Endodermal cell (in vitro differentiated cells): ENCODE measurements at regions not wholly inside any gene's neighbourhood (a gene's known extent, or its start where the extent isn't known, plus 50 kb on each side); places are given as distances from the start of the nearest gene placed in this dataset.

Experiments
- DNase-seq: peaks from one replicate; pipeline ENCODE4 v3.0.0-alpha.2; 2017
- H3K27ac ChIP-seq: 2 replicates; pipeline ENCODE4 v1.5.1; 2013; ENCODE audit warnings: mild to moderate bottlenecking, low read depth, low read length, moderate library complexity
- H3K27me3 ChIP-seq: 2 replicates; pipeline ENCODE4 v1.6.1; 2013; ENCODE audit warnings: mild to moderate bottlenecking, low read length, moderate library complexity; ENCODE audit not compliant: insufficient read depth, control insufficient read depth, poor library complexity, severe bottlenecking
- H3K36me3 ChIP-seq: 2 replicates; pipeline ENCODE4 v1.7.0; 2013; ENCODE audit warnings: mild to moderate bottlenecking, low read length, moderate library complexity; ENCODE audit not compliant: control insufficient read depth, insufficient read depth
- H3K4me1 ChIP-seq: one replicate; pipeline ENCODE4 v1.7.0; 2013; ENCODE audit warnings: low read length; ENCODE audit not compliant: control insufficient read depth, insufficient read depth
- H3K4me3 ChIP-seq: 2 replicates; pipeline ENCODE4 v1.5.1; 2013; ENCODE audit warnings: mild to moderate bottlenecking, low read length, moderate library complexity
- H3K9ac ChIP-seq: 2 replicates; pipeline ENCODE4 v1.6.1; 2013; ENCODE audit warnings: mild to moderate bottlenecking, low read length, moderate library complexity; ENCODE audit not compliant: poor library complexity, severe bottlenecking; ENCODE audit errors: extremely low read depth
- H3K9me3 ChIP-seq: 2 replicates; pipeline ENCODE4 v1.6.1; 2013; ENCODE audit warnings: mild to moderate bottlenecking, low read length, moderate library complexity; ENCODE audit not compliant: control insufficient read depth
- H3K27ac Mint-ChIP-seq: 2 replicates; pipeline ENCODE4 v1.8.0; 2020; ENCODE audit warnings: mixed read lengths
- H3K27me3 Mint-ChIP-seq: 2 replicates; pipeline ENCODE4 v1.8.0; 2021; ENCODE audit warnings: mild to moderate bottlenecking, mixed read lengths; ENCODE audit not compliant: insufficient read depth
- H3K36me3 Mint-ChIP-seq: 2 replicates; pipeline ENCODE4 v1.8.0; 2020; ENCODE audit warnings: low read depth, mixed read lengths
- H3K4me1 Mint-ChIP-seq: 2 replicates; pipeline ENCODE4 v1.8.0; 2020; ENCODE audit warnings: mixed read lengths
- H3K4me3 Mint-ChIP-seq: 2 replicates; pipeline ENCODE4 v1.8.0; 2020; ENCODE audit warnings: mild to moderate bottlenecking, moderate library complexity, mixed read lengths
- H3K9me3 Mint-ChIP-seq: 2 replicates; pipeline ENCODE4 v1.8.0; 2020; ENCODE audit warnings: mild to moderate bottlenecking, mixed read lengths
- CTCF ChIP-seq: fragments of 200-600 bp; sonication (generic); conservative IDR thresholded peaks from 2 replicates; pipeline ENCODE4 v1.5.0; 2021; ENCODE audit warnings: antibody characterized with exemption, mild to moderate bottlenecking
- WGBS, 2 experiments: methylation state at CpG; one replicate each; pipeline versions ENCODE4 v1.1.5 to v1.1.7; 2013; ENCODE audit warnings: missing lambda C conversion rate in 2 of 2, mixed read lengths in 1 of 2; ENCODE audit not compliant: insufficient coverage in 1 of 2, insufficient read length in 1 of 2; 5-methylcytosine and 5-hydroxymethylcytosine counted together

GRCh38 chr7:124643311-124643811, 122.2 kb downstream of the GPR37 start:
- Histone ChIP-seq H3K9ac (no peak overlapping the region), H3K9me3 (no peaks in the 10 kb centered on the region), H3K4me3 (no peak overlapping the region), H3K27ac (no peak overlapping the region), H3K4me1 (no peaks in the 10 kb centered on the region), H3K27me3 (no peaks in the 10 kb centered on the region), H3K36me3 (no peaks in the 10 kb centered on the region)
- no peak for DNase-seq
- Mint-ChIP-seq H3K27me3 (no peaks in the 10 kb centered on the region), H3K9me3 (no peaks in the 10 kb centered on the region), H3K27ac (no peak overlapping the region), H3K4me3 (no peak overlapping the region), H3K36me3 (no peaks in the 10 kb centered on the region), H3K4me1 (peaks cover 10% of the 10 kb centered on the region)
- no peak for TF ChIP-seq CTCF

- 38% methylated on average over 1 of the region's 1 CpG; no CpG with 5 or more reads in 1 of the 2 experiments for WGBS, 2 experiments
- no peak overlapping the region for H3K4me3 ChIP-seq
Observed at GRCh38 chr7:124635416-124635815, 130.2 kb downstream of the GPR37 start.

GRCh38 chr7:124633740-124634139, 131.9 kb downstream of the GPR37 start:
- H3K27me3 ChIP-seq: no peaks in the 10 kb centered on the region
- 84 to 91% methylated on average over 3 to 6 of the region's 6 CpGs for WGBS, 2 experiments

More at GRCh38 chr7:124635416-124635815, 130.2 kb downstream of the GPR37 start:
- H3K4me3 Mint-ChIP-seq: no peak overlapping the region
- peaks cover 16% of the 10 kb centered on the region for H3K36me3 Mint-ChIP-seq
- H3K4me1 Mint-ChIP-seq: peaks cover 21% of the 10 kb centered on the region
- no peak overlapping the region for H3K27ac Mint-ChIP-seq
- no peaks in the 10 kb centered on the region for H3K36me3 ChIP-seq
- H3K4me1 ChIP-seq: peaks cover 8% of the 10 kb centered on the region
- peaks cover 4% of the 10 kb centered on the region for H3K27me3 Mint-ChIP-seq
- H3K9ac ChIP-seq: no peak overlapping the region
- peaks cover 11% of the 10 kb centered on the region for H3K9me3 ChIP-seq
- DNase-seq: peak; percentile 51
- H3K27me3 ChIP-seq: no peaks in the 10 kb centered on the region
- peak; percentile 42 for TF ChIP-seq CTCF
- H3K9me3 Mint-ChIP-seq: peaks cover 31% of the 10 kb centered on the region
- no peak overlapping the region for H3K27ac ChIP-seq

More at GRCh38 chr7:124633740-124634139, 131.9 kb downstream of the GPR37 start:
- peaks cover 19% of the 10 kb centered on the region for H3K4me1 Mint-ChIP-seq
- H3K9me3 ChIP-seq: peaks cover 11% of the 10 kb centered on the region
- no peak overlapping the region for H3K4me3 ChIP-seq
- H3K4me1 ChIP-seq: peaks cover 8% of the 10 kb centered on the region
- no peak overlapping the region for H3K9ac ChIP-seq
- no peak overlapping the region for H3K27ac Mint-ChIP-seq
- no peak overlapping the region for H3K27ac ChIP-seq
- peaks cover 31% of the 10 kb centered on the region for H3K9me3 Mint-ChIP-seq
- H3K36me3 ChIP-seq: no peaks in the 10 kb centered on the region
- H3K36me3 Mint-ChIP-seq: peaks cover 16% of the 10 kb centered on the region
- H3K4me3 Mint-ChIP-seq: no peak overlapping the region
- no peak for TF ChIP-seq CTCF
- H3K27me3 Mint-ChIP-seq: peaks cover 4% of the 10 kb centered on the region
- DNase-seq: no peak
